HG02610 (cell line): ENCODE measurements at regions not wholly inside any gene's neighbourhood (a gene's known extent, or its start where the extent isn't known, plus 50 kb on each side); places are given as distances from the start of the nearest gene placed in this dataset.
"Not testable (repeated sequence)": the region's sequence is repeated elsewhere in the genome, so short reads cannot be mapped to it uniquely, and the experiment has no call there.

Source experiments
- ATAC-seq: cut with Tn5 transposase; IDR thresholded peaks from one replicate; pipeline ENCODE4 v1.9.1; 2021; ENCODE audit warnings: mild to moderate bottlenecking, moderate library complexity; ENCODE audit not compliant: unreplicated experiment

GRCh38 chr7:68043546-68043945, 1046.9 kb downstream of the TYW1 start:
- no peak for ATAC-seq

- no peak for ATAC-seq
Observed at GRCh38 chr7:68050627-68051026, 1054.0 kb downstream of the TYW1 start.

GRCh38 chr7:68058014-68058413, 1061.4 kb downstream of the TYW1 start:
- no peak for ATAC-seq

GRCh38 chr7:68063171-68063570, 1066.5 kb downstream of the TYW1 start:
- no peak for ATAC-seq

GRCh38 chr7:68065581-68065980, 1068.9 kb downstream of the TYW1 start:
- no peak for ATAC-seq

GRCh38 chr7:68067845-68068244, 1071.2 kb downstream of the TYW1 start:
- no peak for ATAC-seq

- ATAC-seq = no peak
Observed at GRCh38 chr7:68070992-68071391, 1074.4 kb downstream of the TYW1 start.

GRCh38 chr7:68073701-68074100, 1077.1 kb downstream of the TYW1 start:
- no peak for ATAC-seq

GRCh38 chr7:68074242-68074641, 1077.6 kb downstream of the TYW1 start:
- ATAC-seq = no peak

GRCh38 chr7:68078157-68078710, 1081.6 kb downstream of the TYW1 start:
- no peak for ATAC-seq

- not testable (repeated sequence) for ATAC-seq
Observed at GRCh38 chr7:68082066-68082960, 1085.7 kb downstream of the TYW1 start.

GRCh38 chr7:68082961-68083657, 1086.5 kb downstream of the TYW1 start:
- not testable (repeated sequence) for ATAC-seq

- no peak for ATAC-seq
Observed at GRCh38 chr7:68087401-68087800, 1090.8 kb downstream of the TYW1 start.

GRCh38 chr7:68088879-68089278, 1092.2 kb downstream of the TYW1 start:
- ATAC-seq = no peak

- ATAC-seq = not testable (repeated sequence)
Observed at GRCh38 chr7:68090256-68090655, 1093.6 kb downstream of the TYW1 start.

- ATAC-seq = no peak
Observed at GRCh38 chr7:68103319-68103718, 1106.7 kb downstream of the TYW1 start.

GRCh38 chr7:68107261-68107660, 1110.6 kb downstream of the TYW1 start:
- ATAC-seq = no peak

GRCh38 chr7:68107968-68108367, 1111.3 kb downstream of the TYW1 start:
- no peak for ATAC-seq

GRCh38 chr7:68109299-68109698, 1112.7 kb downstream of the TYW1 start:
- no peak for ATAC-seq

- ATAC-seq = no peak
Observed at GRCh38 chr7:68119411-68119810, 1122.8 kb downstream of the TYW1 start.

- no peak for ATAC-seq
Observed at GRCh38 chr7:68121056-68121455, 1124.4 kb downstream of the TYW1 start.

GRCh38 chr7:68121655-68122054, 1125.0 kb downstream of the TYW1 start:
- ATAC-seq = no peak
